T-helper 2 cell treated with Interferon-gamma antibody and Interleukin-4, amounts not matched to agents 5 μg/mL and 100 μg/mL, for 36 hours (primary cell): ENCODE measurements at regions not wholly inside any gene's neighbourhood (a gene's known extent, or its start where the extent isn't known, plus 50 kb on each side); places are given as distances from the start of the nearest gene placed in this dataset.

Experiments used
- DNase-seq: peaks from one replicate; pipeline ENCODE4 v3.0.0; 2021; ENCODE audit warnings: low spot score
- H3K27ac Mint-ChIP-seq: one replicate; pipeline ENCODE4 v1.8.0; 2021; ENCODE audit warnings: mild to moderate bottlenecking, mixed read lengths
- H3K27me3 Mint-ChIP-seq: one replicate; pipeline ENCODE4 v1.8.0; 2021; ENCODE audit warnings: low read depth, mixed read lengths
- H3K36me3 Mint-ChIP-seq: one replicate; pipeline ENCODE4 v1.8.0; 2021; ENCODE audit warnings: low read depth, mixed read lengths
- H3K4me1 Mint-ChIP-seq: one replicate; pipeline ENCODE4 v1.8.0; 2021; ENCODE audit warnings: low read depth, mixed read lengths
- H3K4me3 Mint-ChIP-seq: one replicate; pipeline ENCODE4 v1.8.0; 2022; ENCODE audit warnings: mild to moderate bottlenecking, moderate library complexity, mixed read lengths
- H3K9me3 Mint-ChIP-seq: one replicate; pipeline ENCODE4 v1.8.0; 2021; ENCODE audit warnings: mixed read lengths

DNA sequence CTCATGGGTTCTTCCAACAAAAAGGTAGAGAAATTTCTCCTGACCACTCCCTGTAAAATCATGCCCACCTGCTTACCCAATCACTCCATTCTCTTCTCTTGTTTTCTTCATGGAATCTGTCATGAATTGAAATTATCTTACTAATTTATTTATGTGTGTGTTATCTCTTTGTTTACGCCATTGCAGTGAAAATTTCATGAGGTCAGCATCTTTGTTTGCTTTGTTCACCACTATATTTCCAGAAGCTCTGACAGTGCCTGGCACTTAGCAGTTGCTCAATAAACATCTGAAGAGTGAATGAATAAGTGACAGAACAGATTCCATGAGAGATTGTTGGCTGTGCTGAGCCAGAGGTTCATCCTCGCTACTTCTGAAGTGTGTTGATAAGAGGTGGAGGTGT is 329.5 kb downstream of the NXPE2 start:
- Mint-ChIP-seq H3K27ac (no peak overlapping the region), H3K27me3 (no peaks in the 10 kb centered on the region), H3K36me3 (no peaks in the 10 kb centered on the region), H3K4me1 (no peaks in the 10 kb centered on the region), H3K4me3 (no peak overlapping the region), H3K9me3 (no peaks in the 10 kb centered on the region)
- DNase-seq = no peak

DNA sequence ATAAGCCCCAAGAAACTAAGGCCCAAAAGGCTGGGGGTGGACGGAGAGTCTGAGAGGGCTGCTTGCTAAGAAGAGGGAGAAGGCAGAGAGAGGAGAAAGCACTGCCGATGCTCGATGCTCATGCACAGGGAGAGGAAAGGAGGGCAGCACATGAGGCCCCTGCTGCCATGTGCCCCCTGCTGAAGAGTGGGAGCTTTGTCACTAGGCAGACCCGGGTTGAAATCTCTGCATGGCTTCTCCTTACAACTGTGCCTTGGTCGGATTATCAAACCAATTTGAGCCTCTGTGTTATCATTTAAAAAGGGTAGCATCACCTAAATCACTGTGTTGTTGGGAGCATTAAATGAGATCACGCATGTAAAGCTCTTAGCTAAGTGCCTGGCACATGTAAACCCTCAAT is 330.5 kb downstream of the NXPE2 start:
- H3K27me3 Mint-ChIP-seq = no peaks in the 10 kb centered on the region
- H3K4me3 Mint-ChIP-seq = no peak overlapping the region
- H3K36me3 Mint-ChIP-seq = no peaks in the 10 kb centered on the region
- DNase-seq = no peak
- H3K9me3 Mint-ChIP-seq = no peaks in the 10 kb centered on the region
- H3K27ac Mint-ChIP-seq = no peak overlapping the region
- H3K4me1 Mint-ChIP-seq = no peaks in the 10 kb centered on the region

DNA sequence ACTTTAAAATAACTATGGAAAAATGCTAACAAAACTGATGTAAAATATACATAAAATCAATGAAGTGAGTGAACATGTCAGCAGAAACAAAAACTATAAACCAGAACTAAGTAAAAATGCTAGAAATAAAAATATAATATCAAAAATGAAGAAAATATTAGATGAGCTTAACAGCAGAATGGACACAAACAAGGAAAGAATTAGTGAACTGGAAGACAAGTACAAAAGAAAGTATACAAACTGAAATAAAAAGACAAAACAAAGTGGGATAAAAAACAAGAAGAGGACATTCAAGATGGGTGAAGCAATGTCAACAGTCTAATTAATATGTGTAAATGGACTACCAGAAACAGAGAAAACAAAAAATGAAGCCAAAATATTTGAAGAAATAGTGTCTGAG is 339.2 kb downstream of the NXPE2 start:
- H3K4me3 Mint-ChIP-seq = no peak overlapping the region
- no peak for DNase-seq
- H3K36me3 Mint-ChIP-seq = no peaks in the 10 kb centered on the region
- H3K27ac Mint-ChIP-seq = no peak overlapping the region
- no peaks in the 10 kb centered on the region for H3K4me1 Mint-ChIP-seq
- H3K27me3 Mint-ChIP-seq = no peaks in the 10 kb centered on the region
- H3K9me3 Mint-ChIP-seq = peaks cover 6% of the 10 kb centered on the region

DNA sequence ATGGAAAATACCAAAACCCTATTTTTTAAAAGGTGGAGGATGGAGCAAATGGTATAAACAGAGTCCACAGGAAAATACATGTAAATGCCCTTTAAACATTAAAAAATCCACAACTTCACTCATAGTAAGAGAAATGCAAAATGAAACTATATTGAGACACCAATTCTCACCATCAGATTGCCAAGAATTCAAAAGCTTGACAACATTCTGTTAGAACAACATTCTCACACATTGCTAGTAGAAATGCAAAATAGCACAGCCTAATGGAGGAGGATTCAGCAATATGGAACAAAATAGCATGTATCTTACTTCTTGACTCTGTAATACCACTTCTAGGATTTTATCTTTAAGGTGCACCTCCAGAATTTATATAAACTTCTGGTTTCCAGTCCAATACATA is 351.8 kb downstream of the NXPE2 start:
- no peak for DNase-seq
- Mint-ChIP-seq H3K4me3 (no peak overlapping the region), H3K27ac (no peak overlapping the region), H3K4me1 (no peaks in the 10 kb centered on the region), H3K9me3 (no peaks in the 10 kb centered on the region), H3K27me3 (no peaks in the 10 kb centered on the region), H3K36me3 (no peaks in the 10 kb centered on the region)

DNA sequence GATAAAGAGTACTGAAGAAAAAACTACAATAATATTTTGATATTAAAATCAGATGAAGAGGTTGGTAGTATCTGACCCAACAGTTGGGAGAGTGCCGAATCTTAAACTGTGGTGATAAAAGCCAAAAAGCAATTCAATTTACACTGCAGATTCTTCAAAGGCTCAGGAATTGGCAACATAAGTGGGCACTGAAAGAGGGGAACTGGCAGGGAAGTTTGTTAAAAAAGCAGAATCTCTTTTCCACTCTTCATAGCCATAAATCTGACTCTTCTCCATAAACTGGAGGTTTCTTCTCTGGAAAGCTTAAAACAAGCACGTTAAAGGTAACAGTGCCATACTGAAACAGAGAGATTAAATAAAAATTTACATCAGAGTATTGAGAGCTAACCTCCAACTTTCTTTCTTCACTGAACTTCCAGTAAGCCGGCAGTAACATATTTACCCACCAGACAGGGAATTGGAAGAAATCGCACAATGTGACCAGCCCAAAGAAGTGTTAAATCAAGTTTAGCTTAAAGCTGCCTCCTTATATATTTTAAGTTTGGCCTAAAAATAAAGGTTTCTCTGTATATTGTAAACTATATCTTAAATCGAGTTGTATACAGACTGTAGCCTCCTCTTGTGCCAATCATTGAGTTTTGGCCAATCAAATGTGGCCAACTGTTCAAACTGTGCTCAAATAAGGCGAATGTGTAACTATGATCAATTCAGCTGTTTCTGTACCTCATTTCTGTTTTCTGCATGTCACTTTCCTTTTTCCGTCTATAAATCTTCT is 358.3 kb downstream of the NXPE2 start:
- Mint-ChIP-seq H3K4me3 (no peak overlapping the region), H3K9me3 (no peaks in the 10 kb centered on the region), H3K36me3 (no peaks in the 10 kb centered on the region), H3K4me1 (no peaks in the 10 kb centered on the region), H3K27ac (no peak overlapping the region), H3K27me3 (peaks cover 2% of the 10 kb centered on the region)
- DNase-seq = no peak

DNA sequence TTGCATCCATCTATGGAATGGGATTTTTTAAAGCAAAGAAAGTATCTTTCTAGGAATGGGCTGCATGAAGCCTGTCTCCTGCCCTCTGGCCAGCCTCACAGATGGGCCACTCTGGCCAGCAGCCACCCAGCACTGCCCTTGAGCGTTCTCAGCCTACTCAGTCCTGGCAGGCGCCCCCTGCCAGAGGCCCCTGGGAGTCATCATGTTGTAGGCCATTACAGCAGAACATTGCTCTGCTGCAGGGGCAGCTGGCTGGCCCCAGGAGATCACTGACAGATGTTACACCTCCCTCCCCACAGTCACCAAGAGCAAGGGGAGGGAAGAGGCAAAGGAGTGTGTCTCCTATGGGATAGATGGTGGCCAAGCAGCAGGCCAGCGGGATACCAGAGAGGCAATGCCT is 363.7 kb downstream of the NXPE2 start:
- no peak overlapping the region for H3K27ac Mint-ChIP-seq
- no peaks in the 10 kb centered on the region for H3K4me1 Mint-ChIP-seq
- H3K4me3 Mint-ChIP-seq = no peak overlapping the region
- H3K27me3 Mint-ChIP-seq = peaks cover 2% of the 10 kb centered on the region
- H3K36me3 Mint-ChIP-seq = no peaks in the 10 kb centered on the region
- DNase-seq = no peak
- H3K9me3 Mint-ChIP-seq = no peaks in the 10 kb centered on the region

DNA sequence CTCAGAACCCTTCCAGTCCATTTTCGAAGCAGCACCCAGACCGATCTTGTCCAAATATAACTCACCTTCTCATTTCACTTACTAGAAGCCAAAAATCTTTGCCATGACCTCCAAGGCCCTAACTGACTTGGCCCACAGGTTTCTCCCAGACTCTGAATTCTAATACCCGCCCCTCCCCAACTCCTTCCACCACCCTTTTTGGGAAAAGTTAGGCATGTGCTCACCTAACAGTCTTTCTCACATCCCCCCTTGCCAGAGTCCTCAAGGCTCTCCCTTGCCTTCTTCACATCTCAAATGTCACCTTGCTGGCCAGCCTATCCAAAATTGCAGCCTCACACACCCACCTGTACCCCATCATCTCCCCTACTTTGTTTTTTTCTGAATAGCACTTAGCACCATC is 369.3 kb downstream of the NXPE2 start:
- Mint-ChIP-seq H3K36me3 (no peaks in the 10 kb centered on the region), H3K9me3 (no peaks in the 10 kb centered on the region), H3K4me1 (no peaks in the 10 kb centered on the region), H3K27ac (no peak overlapping the region), H3K27me3 (peaks cover 2% of the 10 kb centered on the region), H3K4me3 (no peak overlapping the region)
- no peak for DNase-seq

DNA sequence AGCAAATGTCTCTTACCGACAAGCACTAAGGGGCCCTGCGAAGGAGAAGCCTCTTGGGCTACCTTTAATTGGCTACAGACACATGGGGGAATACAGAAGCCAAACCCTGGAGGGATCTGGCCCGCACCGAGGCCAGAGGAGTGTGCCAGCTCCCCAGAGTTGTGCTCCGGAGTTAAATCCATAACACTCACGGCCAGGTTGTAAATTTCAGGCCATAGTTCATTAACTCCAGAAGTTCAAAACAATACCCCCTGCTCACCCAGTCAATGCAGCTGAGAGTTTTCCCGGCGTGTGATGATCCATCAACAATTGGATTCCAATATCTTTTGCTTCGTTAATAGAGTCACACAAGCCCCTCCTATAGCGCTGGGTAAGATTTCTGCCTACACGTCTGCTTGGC is 371.5 kb downstream of the NXPE2 start:
- H3K36me3 Mint-ChIP-seq = no peaks in the 10 kb centered on the region
- peaks cover 2% of the 10 kb centered on the region for H3K27me3 Mint-ChIP-seq
- no peaks in the 10 kb centered on the region for H3K4me1 Mint-ChIP-seq
- no peak for DNase-seq
- H3K27ac Mint-ChIP-seq = no peak overlapping the region
- no peaks in the 10 kb centered on the region for H3K9me3 Mint-ChIP-seq
- H3K4me3 Mint-ChIP-seq = no peak overlapping the region

DNA sequence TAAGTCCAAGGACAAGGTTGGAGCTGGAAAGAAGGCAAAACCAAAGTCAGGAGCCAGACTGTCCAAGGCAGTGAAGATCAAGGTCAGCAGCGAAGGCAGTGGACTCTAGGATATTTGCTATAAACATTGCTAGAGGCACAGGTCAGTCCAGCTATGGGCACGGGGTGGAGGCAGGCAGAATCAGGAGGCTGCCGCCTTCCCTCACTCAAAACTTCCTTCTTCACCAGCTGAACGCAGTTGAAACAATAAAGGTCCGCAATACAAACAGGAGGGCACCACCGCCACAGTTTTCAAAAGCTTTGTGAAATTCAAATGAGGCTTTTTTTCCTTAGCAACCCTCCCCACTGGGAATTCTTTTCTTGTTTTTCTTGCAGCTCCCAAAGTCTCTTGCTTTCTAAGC is 372.4 kb downstream of the NXPE2 start:
- H3K4me3 Mint-ChIP-seq = no peak overlapping the region
- peaks cover 2% of the 10 kb centered on the region for H3K27me3 Mint-ChIP-seq
- DNase-seq = no peak
- H3K36me3 Mint-ChIP-seq = no peaks in the 10 kb centered on the region
- H3K9me3 Mint-ChIP-seq = peaks cover under 1% of the 10 kb centered on the region
- no peak overlapping the region for H3K27ac Mint-ChIP-seq
- no peaks in the 10 kb centered on the region for H3K4me1 Mint-ChIP-seq

DNA sequence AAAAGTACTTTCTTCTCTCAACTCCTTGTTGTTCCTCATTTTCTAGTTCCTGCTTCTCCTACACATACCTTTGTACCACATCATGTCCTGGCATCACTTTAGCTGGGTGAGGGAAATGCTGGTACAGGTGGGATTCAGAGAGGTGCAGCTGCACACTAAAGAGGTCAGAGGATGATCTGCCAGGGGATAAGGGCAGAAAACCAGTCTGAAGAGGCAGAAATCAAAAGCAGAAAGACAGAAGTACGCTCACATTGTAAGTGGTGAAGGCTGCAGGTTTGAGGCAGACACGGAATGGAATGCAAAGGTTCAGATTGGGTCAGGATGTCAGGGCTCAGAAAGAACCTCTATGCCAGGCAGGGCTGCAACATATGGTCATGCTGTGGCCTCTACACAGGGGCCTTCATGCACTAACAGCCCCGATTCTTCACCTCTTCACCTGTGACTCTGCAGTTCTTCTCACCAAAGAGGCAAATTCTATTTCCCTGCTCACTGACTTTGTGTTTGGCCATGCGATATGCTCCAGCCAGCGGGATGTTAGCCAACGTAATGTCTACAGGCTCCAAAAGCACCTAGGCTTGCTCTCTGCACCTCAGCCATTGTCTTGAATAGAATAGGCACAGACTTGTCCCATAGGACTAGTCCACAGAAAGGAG is 373.7 kb downstream of the NXPE2 start:
- Mint-ChIP-seq H3K9me3 (peaks cover 11% of the 10 kb centered on the region), H3K27ac (no peak overlapping the region), H3K36me3 (no peaks in the 10 kb centered on the region), H3K4me1 (no peaks in the 10 kb centered on the region), H3K4me3 (no peak overlapping the region), H3K27me3 (peaks cover 2% of the 10 kb centered on the region)
- no peak for DNase-seq

DNA sequence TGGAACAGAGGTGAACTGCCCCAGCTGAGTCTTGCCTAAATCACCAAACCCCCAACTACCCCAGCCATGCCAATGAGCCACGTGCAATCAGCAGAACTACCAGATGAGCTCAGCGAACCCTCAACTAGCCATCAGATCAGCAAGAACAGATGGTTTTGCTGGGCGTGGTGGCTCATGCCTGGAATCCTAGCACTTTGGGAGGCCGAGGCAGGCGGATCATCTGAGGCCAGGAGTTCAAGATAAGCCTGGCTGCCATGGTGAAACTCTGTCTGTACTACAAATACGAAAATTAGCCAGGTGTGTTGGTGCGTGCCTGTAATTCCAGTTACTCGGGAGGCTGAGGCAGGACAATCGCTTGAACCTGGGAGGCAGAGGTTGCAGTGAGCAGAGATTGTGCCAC is 374.3 kb downstream of the NXPE2 start:
- Mint-ChIP-seq H3K27me3 (peaks cover 2% of the 10 kb centered on the region), H3K36me3 (no peaks in the 10 kb centered on the region), H3K4me1 (no peaks in the 10 kb centered on the region), H3K9me3 (peaks cover 17% of the 10 kb centered on the region), H3K4me3 (no peak overlapping the region), H3K27ac (no peak overlapping the region)
- no peak for DNase-seq

DNA sequence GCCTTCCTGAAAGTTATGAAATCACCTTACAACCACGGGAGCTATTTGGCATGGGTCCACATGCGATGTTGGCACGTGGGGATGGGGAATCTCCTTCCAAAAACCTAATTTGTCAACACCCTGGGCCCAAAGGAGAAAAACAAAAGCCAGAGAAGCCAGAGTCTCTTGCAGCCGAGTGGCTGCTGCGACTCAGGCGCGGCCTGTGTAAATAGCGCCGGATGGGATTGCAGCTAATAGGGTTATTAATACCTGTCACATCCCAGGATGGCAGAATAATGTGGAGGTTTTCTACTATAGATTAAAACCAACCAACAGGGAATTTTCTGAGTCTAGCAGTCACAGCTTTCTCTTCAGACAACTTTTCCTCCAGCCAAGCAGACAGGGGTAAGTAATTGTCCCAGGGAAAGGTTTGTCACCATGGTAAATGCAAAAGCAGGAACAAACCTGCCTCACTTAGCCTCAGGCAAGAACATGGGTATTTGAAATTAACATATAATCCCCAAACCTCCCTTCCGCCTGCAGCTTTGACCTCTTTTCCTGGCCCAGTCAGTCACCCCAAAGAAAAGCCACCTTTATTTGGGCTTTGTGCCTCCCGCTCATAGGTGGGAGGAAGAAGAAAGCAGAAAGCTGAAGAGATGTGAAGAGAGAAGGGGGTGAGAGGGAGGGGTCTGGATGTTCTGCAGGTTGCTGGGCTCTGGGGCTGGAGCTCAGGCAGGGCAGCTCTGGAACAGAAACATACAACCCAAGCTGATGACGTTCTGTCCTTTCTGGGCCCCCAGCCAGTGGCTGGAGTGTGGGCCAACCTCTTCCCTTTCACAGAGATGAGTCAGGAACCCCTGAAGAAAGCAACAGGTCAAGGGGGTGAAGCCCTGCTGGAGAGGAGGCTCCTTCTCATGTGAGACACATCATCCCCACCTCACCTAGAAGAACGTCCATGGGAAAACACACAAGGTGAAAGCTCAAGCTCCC is 376.5 kb downstream of the NXPE2 start:
- no peaks in the 10 kb centered on the region for H3K27me3 Mint-ChIP-seq
- H3K27ac Mint-ChIP-seq = no peak overlapping the region
- no peaks in the 10 kb centered on the region for H3K36me3 Mint-ChIP-seq
- DNase-seq = no peak
- peaks cover 17% of the 10 kb centered on the region for H3K9me3 Mint-ChIP-seq
- H3K4me1 Mint-ChIP-seq = no peaks in the 10 kb centered on the region
- no peak overlapping the region for H3K4me3 Mint-ChIP-seq

DNA sequence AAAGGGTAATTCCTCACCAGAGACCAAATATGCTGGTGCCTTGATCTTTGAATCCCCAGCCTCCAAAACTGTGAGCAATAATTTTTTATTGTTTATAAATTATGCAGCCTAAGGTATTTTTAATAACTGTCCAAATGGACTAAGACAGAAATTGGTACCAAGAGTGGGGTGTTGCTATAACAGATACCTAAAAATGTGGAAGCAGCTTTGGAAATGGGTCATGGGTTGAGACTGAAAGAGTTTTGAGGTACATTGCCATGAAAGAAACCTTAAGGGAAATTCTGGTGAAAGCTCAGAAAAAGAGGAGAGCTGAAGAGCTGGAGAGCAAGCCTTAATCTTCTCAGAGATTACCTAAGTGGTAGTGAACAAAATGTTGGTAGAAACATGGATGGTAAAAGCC is 378.2 kb downstream of the NXPE2 start:
- no peak overlapping the region for H3K4me3 Mint-ChIP-seq
- no peak overlapping the region for H3K27ac Mint-ChIP-seq
- no peaks in the 10 kb centered on the region for H3K4me1 Mint-ChIP-seq
- peaks cover 17% of the 10 kb centered on the region for H3K9me3 Mint-ChIP-seq
- no peak for DNase-seq
- H3K36me3 Mint-ChIP-seq = no peaks in the 10 kb centered on the region
- H3K27me3 Mint-ChIP-seq = no peaks in the 10 kb centered on the region

DNA sequence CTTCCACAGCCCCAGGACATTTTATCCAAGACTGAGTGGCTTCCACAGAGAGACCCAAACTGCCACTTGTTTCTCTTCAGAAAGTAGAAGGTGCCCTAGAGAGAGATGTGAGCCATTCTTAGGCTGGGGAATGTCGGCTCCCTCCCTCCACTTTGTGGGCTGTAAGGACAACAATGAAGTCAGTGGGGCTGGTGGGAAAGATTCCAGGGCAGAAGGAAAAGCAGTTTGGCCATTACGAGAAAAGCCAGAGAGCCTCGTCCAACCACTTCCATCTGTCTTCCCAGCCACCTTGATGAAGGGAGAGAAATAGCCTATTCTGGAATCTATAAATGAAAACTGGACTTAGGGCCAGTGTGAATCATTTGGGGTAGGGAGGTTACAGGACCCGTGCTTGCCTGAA is 382.5 kb downstream of the NXPE2 start:
- Mint-ChIP-seq H3K36me3 (no peaks in the 10 kb centered on the region), H3K27me3 (no peaks in the 10 kb centered on the region), H3K4me3 (no peak overlapping the region), H3K27ac (no peak overlapping the region), H3K4me1 (no peaks in the 10 kb centered on the region), H3K9me3 (peaks cover 16% of the 10 kb centered on the region)
- no peak for DNase-seq
